SK-N-SH (cell line): ENCODE measurements at regions not wholly inside any gene's neighbourhood (a gene's known extent, or its start where the extent isn't known, plus 50 kb on each side); places are given as distances from the start of the nearest gene placed in this dataset.

ENCODE experiments used
- CTCF ChIP-seq: fragments of 200-600 bp; sonication (generic); IDR thresholded peaks from 2 replicates; pipeline ENCODE4 v1.6.1; 2017; ENCODE audit warnings: antibody characterized with exemption, mild to moderate bottlenecking, moderate library complexity
- ELF1 ChIP-seq: IDR thresholded peaks from 2 replicates; pipeline ENCODE4 v1.4.0; 2012
- RAD21 ChIP-seq: IDR thresholded peaks from 2 replicates; pipeline ENCODE4 v1.6.1; 2012; ENCODE audit warnings: mild to moderate bottlenecking, low read length
- TCF12 ChIP-seq: IDR thresholded peaks from 2 replicates; pipeline ENCODE4 v1.4.0; 2012
- YY1 ChIP-seq: IDR thresholded peaks from 2 replicates; pipeline ENCODE4 v1.4.0; 2012; ENCODE audit warnings: low read depth, mild to moderate bottlenecking

- TF ChIP-seq CTCF (no peak), TCF12 (no peak), YY1 (no peak), RAD21 (no peak), ELF1 (no peak)
Measured at GRCh38 chr6:147033267-147033666, 170.9 kb upstream of the STXBP5 start.
